Inflammatory macrophage (primary cell): ENCODE measurements at regions not wholly inside any gene's neighbourhood (a gene's known extent, or its start where the extent isn't known, plus 50 kb on each side); places are given as distances from the start of the nearest gene placed in this dataset.

Experiments
- DNase-seq, 2 donors: peaks; one replicate each; pipeline ENCODE4 v3.0.0-alpha.2; 2020 to 2022

- no peak for DNase-seq
Observed at GRCh38 chr1:4553761-4554160, 100.6 kb upstream of the AJAP1 start.

- no peak for DNase-seq
Observed at GRCh38 chr1:4554271-4554865, 100.0 kb upstream of the AJAP1 start.

- no peak for DNase-seq
Observed at GRCh38 chr1:4557949-4558348, 96.5 kb upstream of the AJAP1 start.

GRCh38 chr1:4561205-4561604 lies 93.2 kb upstream of the AJAP1 start:
- no peak for DNase-seq

DNA sequence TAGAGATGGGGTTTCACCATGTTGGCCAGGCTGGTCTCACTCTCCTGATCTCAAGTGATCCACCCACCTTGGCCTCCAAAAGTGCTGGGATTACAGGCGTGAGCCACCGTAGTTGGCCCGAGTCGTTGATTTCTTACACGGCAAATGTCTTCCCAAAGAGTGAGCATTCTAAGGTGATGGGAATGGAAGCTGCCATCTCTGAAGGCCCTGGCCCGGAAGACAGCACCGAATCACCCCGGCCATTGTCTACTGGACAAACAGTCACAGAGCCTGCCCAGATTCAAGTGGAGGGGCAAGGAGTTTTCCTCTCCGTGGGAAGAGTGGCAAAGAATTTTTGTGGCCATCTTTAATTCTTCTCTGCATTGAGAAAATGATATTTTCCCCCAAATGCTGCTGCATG lies 92.1 kb upstream of the AJAP1 start:
- DNase-seq, result no peak

DNA sequence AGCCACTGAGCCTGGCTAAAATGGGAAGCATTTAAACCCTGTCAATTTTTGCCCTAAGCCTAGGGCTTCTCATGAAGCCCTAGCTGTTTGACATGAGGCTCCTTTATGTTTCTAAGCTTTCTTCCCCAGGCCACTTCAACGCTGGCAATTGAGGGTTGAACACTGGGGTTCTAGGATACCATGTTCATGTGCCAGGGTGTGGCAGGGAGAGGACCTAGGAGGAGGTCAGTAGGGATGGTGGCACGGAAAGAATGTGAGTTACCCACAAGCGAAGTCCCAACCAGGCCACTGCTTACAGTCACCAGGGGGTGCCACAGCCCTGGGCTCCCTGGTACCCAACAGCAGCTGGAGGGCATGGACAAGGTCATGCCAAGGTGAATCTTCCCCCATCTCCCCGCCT lies 90.8 kb upstream of the AJAP1 start:
- no peak for DNase-seq

- DNase-seq, result no peak
Observed at GRCh38 chr1:4564051-4564450, 90.4 kb upstream of the AJAP1 start.

- DNase-seq, result no peak
Observed at GRCh38 chr1:4565166-4565565, 89.2 kb upstream of the AJAP1 start.

DNA sequence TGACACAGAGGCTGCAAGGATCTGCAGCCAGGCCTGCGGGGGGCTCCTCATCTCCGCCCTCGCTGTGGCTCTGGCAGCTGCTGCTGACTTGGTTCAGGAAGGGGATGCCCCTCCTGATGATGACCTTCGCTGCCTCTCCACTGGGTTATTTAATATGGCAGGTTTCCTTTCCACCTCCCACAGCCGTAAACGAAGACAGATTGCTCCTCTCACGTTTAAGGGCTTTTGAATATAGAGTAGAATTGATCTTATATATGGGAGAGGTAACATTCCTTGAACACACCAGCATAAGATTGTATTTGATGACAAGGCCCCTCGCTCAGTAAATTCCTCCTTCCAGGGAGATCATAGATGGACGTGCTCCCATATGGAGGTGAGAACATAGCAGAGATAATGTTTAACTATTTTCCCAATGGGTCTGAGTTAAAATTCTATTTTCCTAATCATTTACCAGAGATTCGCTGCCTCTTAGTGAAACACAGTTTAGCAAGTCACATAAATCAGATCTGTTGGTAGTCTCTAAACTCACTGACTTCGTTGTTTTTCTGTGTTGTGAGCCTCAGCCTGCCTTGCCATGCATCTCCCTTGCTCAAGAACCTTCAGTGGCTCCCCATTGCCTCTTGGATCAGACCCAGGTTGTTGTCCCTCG lies 88.5 kb upstream of the AJAP1 start:
- DNase-seq, result no peak

DNA sequence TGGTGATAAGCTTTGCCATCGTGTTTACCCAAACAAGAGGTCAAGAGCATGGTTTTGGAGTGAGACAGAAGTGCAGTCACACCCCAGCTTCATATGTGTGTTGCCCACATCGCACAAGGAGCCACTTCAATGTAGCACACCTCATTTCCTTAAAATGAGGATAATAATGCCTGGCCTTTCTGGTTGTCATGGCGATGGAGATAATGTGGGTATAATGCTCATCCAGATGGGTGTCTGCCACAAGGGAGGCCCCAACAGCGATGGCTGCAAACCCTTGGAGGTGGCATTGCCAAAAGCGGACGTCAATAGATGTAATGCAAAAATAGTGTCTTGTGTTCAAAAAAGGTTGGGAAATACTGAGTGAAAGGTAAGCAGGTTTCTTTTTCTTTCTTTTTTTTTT lies 83.1 kb upstream of the AJAP1 start:
- DNase-seq, result no peak

GRCh38 chr1:4573526-4573925 lies 80.9 kb upstream of the AJAP1 start:
- DNase-seq, result no peak

- no peak for DNase-seq
Observed at GRCh38 chr1:4581807-4582206, 72.6 kb upstream of the AJAP1 start.

DNA sequence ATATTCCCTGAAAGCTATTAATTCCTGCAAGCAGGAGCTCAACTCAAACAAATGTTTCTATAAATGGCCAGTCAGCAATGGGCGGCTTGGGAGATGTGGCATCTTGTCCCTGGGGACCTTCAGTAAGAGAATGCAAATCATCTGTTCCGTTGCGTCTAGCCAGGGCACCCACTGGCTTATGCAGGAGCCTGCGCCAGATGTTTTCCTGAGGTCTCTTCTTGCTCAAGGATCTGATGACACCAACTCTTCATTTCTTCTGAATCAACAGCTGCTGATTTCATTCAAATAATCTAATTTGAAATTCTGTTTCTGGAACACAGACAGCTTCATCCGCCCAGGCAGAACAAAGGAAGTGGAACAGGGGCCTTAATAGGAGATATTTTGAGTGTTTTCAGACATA lies 70.0 kb upstream of the AJAP1 start:
- DNase-seq, result no peak

GRCh38 chr1:4585216-4585615 lies 69.2 kb upstream of the AJAP1 start:
- peak; percentile 4 to 20 for DNase-seq

- DNase-seq, result no peak
Observed at GRCh38 chr1:4585705-4586104, 68.7 kb upstream of the AJAP1 start.

DNA sequence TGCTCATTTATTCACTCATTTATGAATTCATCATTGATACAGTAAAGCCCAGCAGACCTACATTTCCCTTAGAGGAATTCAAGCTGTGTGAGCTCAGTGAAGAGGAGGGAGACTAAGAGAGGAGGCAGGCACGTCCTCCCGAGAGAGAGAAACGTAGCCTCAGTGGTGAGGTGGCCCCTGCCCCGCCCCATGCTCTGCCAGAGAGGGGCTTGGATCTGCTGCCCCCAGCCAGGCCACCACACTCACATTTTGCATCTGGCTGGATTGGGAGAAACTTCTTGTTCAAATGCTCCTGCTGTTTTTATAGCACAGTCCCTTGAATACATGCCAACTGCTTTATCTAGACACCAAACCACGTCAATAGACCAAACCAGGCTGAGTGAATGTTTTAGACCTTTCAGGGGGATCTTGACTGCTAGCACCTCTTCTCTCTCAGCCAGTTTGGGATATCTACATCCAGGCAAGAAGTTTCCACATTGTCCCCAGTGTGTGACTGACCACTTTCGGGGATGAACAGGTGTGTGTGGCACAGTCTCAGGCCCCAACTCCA lies 67.7 kb upstream of the AJAP1 start:
- DNase-seq, result no peak

GRCh38 chr1:4587721-4588120 lies 66.7 kb upstream of the AJAP1 start:
- DNase-seq, result no peak

- DNase-seq, result no peak
Observed at GRCh38 chr1:4590756-4591155, 63.7 kb upstream of the AJAP1 start.

DNA sequence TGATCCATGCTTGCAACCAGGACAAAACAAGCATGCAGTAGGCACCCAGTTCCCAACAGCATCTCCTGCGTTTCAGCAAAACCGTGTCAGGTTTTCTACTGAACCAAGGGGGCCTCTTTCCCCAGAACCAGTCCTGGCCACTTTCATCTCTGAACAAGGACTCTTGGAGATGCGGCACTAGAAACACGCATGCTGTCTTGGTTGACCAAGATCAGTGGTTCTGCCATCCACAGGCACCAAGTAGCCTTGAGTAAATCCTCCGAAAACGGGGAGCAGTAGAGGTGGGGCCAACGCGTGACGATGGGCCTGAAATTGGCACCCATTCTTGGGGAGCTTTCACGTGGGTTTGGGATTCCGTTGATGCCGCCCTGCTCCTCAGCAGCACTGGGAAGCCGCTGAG lies 62.5 kb upstream of the AJAP1 start:
- no peak for DNase-seq

DNA sequence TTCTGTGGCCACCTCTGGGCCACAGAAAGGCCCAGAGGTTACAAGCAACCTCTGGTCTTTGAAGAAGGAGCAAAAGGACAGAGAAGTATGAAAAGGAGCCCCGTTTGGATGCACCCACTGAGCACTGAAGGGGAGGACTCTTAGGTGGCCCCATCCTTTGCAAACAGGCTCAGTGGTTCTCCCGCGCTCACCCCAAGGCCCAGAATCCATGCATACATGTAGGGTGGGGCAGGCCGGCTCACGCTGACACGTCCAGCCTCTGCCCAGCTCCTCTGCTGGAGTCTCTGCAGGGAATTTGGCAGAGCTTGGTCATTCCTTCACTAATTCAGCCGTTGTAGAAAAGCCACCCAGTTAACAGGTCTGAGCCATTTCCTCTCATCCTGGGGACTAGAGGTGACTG lies 61.3 kb upstream of the AJAP1 start:
- no peak for DNase-seq

GRCh38 chr1:4594286-4594991 lies 60.0 kb upstream of the AJAP1 start:
- DNase-seq, result no peak

DNA sequence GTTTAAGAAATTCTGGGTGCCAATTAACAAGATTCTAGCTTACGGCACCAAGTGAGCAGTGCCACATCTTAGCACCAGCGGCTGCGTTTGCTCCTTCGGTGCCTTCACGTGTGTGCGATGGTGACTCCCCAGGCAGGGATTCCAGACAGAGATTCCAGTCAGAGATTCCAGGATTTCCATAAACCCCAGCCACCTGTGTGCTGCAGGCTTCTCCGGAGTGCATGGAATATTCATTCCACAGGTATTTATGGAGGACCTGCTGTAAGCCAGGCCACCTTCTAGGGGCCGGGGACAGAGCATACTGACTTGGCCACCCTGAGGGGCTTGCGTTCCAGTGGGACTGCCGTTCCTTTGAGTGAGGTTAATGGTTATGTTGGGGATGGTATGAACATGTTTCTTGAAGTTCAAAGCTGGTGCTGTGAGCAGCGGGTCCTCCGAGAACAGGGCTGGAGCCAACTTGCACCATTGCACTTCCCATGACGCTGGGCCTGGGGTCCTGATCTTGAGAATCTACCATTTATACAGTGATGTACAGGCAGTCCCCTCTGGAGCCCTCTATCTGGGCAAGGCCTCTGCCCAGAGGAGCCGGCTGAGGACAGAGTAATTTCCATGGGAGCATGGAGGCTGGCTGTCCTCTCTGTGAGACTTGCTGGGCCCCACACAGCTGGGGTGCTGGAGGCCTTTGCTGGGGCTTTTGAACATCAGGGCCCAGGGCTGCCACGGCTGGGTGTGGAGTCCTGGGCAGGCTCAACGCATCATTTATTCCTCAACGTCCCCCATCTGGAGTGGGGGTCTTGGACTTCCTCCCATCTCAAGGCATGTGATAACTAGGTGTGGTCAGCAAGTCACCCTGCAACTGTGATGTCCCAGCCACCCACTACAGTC lies 58.8 kb upstream of the AJAP1 start:
- DNase-seq, result no peak

- DNase-seq, result no peak
Observed at GRCh38 chr1:4596486-4596885, 57.9 kb upstream of the AJAP1 start.
